Thyroid gland (tissue), 4 donors: ENCODE measurements at regions not wholly inside any gene's neighbourhood (a gene's known extent, or its start where the extent isn't known, plus 50 kb on each side); places are given as distances from the start of the nearest gene placed in this dataset.

Experiments
- DNase-seq, 2 donors: peaks; one replicate each; pipeline ENCODE4 v3.0.0-alpha.2; 2019
- H3K27ac ChIP-seq, 3 donors: fragments of 200-600 bp; sonication (generic); 1 replicate in 2 of 3; 2 replicates in 1 of 3; pipeline ENCODE4 v1.5.1; 2016 to 2019; ENCODE audit warnings: mild to moderate bottlenecking in 1 of 3, moderate library complexity in 1 of 3
- H3K27me3 ChIP-seq: fragments of 200-600 bp; sonication (generic); one replicate; pipeline ENCODE4 v1.5.1; 2019
- H3K36me3 ChIP-seq, 2 donors: fragments of 200-600 bp; sonication (generic); one replicate each; pipeline ENCODE4 v1.5.1; 2016 to 2019
- H3K4me1 ChIP-seq, 2 donors: fragments of 200-600 bp; sonication (generic); one replicate each; pipeline ENCODE4 v1.5.1; 2017 to 2019
- H3K4me3 ChIP-seq, 3 donors: fragments of 200-600 bp; sonication (generic); replicated peaks in 1 of 3; 1 replicate in 2 of 3; 2 replicates in 1 of 3; pipeline ENCODE4 v1.5.1; 2016; ENCODE audit warnings: mild to moderate bottlenecking in 1 of 3
- H3K9me3 ChIP-seq: fragments of 200-600 bp; sonication (generic); one replicate; pipeline ENCODE4 v1.5.1; 2017
- CTCF ChIP-seq, 6 experiments: fragments of 200-600 bp in 3 of 6; fragments of 450-650 bp in 3 of 6; sonication (generic) in 3 of 6; IDR thresholded peaks; one replicate each; pipeline ENCODE4 v1.5.1; 2016 to 2019; ENCODE audit warnings: antibody characterized with exemption in 6 of 6, mild to moderate bottlenecking in 2 of 6, inconsistent platforms in 1 of 6, moderate library complexity in 1 of 6
- POLR2A ChIP-seq, 2 donors: fragments of 450-650 bp; IDR thresholded peaks; one replicate each; pipeline ENCODE4 v1.6.1; 2017; ENCODE audit warnings: antibody characterized with exemption in 2 of 2, mild to moderate bottlenecking in 2 of 2, moderate library complexity in 1 of 2
- WGBS, 2 donors: methylation state at CpG; one replicate each; pipeline ENCODE4 v1.1.5; 2017; 5-methylcytosine and 5-hydroxymethylcytosine counted together
- intact Hi-C: fragments of 100-400 bp; cut with DNase I; formaldehyde crosslinking; loops from one replicate; pipeline ENCODE4 v1.15.1; 2023

GRCh38 chr2:212843409-212844199 is 305.0 kb upstream of the ERBB4 start:
- Histone ChIP-seq H3K4me1 (no peaks in the 10 kb centered on the region), H3K27me3 (no peaks in the 10 kb centered on the region), H3K36me3 (no peaks in the 10 kb centered on the region), H3K4me3 (no peak overlapping the region), H3K27ac (no peak overlapping the region), H3K9me3 (no peaks in the 10 kb centered on the region)
- WGBS, 2 donors: 66 to 73% methylated on average over 3 of the region's 3 CpGs
- TF ChIP-seq POLR2A (IDR thresholded peaks at IDR 0.05) (no peak), CTCF (IDR thresholded peaks at IDR 0.05) (no peak)
- DNase-seq: no peak
- intact Hi-C loops: no loop called here

- Histone ChIP-seq H3K4me1 (no peaks in the 10 kb centered on the region), H3K4me3 (no peak overlapping the region), H3K36me3 (no peaks in the 10 kb centered on the region), H3K9me3 (no peaks in the 10 kb centered on the region), H3K27ac (no peak overlapping the region), H3K27me3 (no peaks in the 10 kb centered on the region)
- intact Hi-C loops: no loop called here
- no peak for TF ChIP-seq POLR2A (IDR thresholded peaks at IDR 0.05)
- TF ChIP-seq CTCF (IDR thresholded peaks at IDR 0.05): no peak
- WGBS, 2 donors: 65 to 89% methylated on average over 2 of the region's 2 CpGs
- DNase-seq: no peak
Measured at GRCh38 chr2:212842544-212843185, 304.1 kb upstream of the ERBB4 start.

- no peaks in the 10 kb centered on the region for H3K36me3 ChIP-seq
- DNase-seq: no peak
- intact Hi-C loops: no loop called here
- no peak overlapping the region for H3K4me3 ChIP-seq
- H3K27ac ChIP-seq: no peak overlapping the region
- H3K4me1 ChIP-seq: no peaks in the 10 kb centered on the region
- H3K9me3 ChIP-seq: no peaks in the 10 kb centered on the region
- WGBS, 2 donors: 91% methylated on average over 8 of the region's 8 CpGs
- no peaks in the 10 kb centered on the region for H3K27me3 ChIP-seq
- TF ChIP-seq CTCF (IDR thresholded peaks at IDR 0.05) (no peak), POLR2A (IDR thresholded peaks at IDR 0.05) (no peak)
Measured at GRCh38 chr2:212841460-212841859, 302.9 kb upstream of the ERBB4 start.

- Histone ChIP-seq H3K4me3 (no peak overlapping the region), H3K4me1 (no peaks in the 10 kb centered on the region), H3K27me3 (no peaks in the 10 kb centered on the region), H3K9me3 (no peaks in the 10 kb centered on the region), H3K27ac (no peak overlapping the region), H3K36me3 (no peaks in the 10 kb centered on the region)
- TF ChIP-seq POLR2A (IDR thresholded peaks at IDR 0.05) (no peak), CTCF (IDR thresholded peaks at IDR 0.05) (no peak)
- 82 to 87% methylated on average over 59 to 88 of the region's 109 CpGs for WGBS, 2 donors
- intact Hi-C loops: no loop called here
- no peak for DNase-seq
Measured at GRCh38 chr2:212832211-212833195, 293.9 kb upstream of the ERBB4 start.
